H54 (cell line): ENCODE measurements at regions not wholly inside any gene's neighbourhood (a gene's known extent, or its start where the extent isn't known, plus 50 kb on each side); places are given as distances from the start of the nearest gene placed in this dataset.

Experiments used
- DNase-seq: peaks from one replicate; pipeline ENCODE4 v3.0.0; 2011; ENCODE audit warnings: low spot score, mixed read lengths; ENCODE audit not compliant: insufficient read length
- FAIRE-seq: peaks from 3 replicates; lab custom pipeline; 2011; peaks lifted over from hg19 to GRCh38; lab: Jason Lieb, UNC
- POLR2A ChIP-seq: IDR thresholded peaks from 2 replicates; pipeline ENCODE4 v1.6.1; 2011; ENCODE audit warnings: low read depth, mild to moderate bottlenecking, low read length

- FAIRE-seq (no peak), DNase-seq (no peak)
- no peak for TF ChIP-seq POLR2A
Measured at GRCh38 chr10:130805635-130806030, 505.9 kb downstream of the TCERG1L start.

GRCh38 chr10:130806426-130806825, 505.1 kb downstream of the TCERG1L start:
- DNase-seq (no peak), FAIRE-seq (no peak)
- TF ChIP-seq POLR2A = no peak

DNA sequence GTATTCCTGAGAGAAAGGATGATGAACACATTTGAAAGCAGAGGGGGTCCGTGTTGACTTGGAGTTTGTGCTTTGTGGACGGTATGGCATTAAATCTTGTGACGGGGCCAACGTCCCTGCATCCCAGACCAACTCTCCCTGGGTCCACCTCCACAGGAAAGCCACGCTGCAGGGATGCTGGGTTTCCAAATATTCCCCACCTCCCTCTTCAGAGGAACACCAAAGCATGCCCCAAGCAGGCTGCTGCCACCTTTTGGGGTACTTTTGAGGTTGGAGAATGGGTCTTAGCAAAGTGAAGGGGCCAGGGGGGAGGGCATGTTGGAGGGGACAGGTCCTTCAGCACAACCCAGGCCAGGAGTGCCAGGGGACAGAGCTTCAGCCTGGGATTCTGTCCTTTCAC, 504.4 kb downstream of the TCERG1L start:
- no peak for TF ChIP-seq POLR2A
- no peak for DNase-seq
- FAIRE-seq = no peak

- TF ChIP-seq POLR2A = no peak
- DNase-seq = no peak
- no peak for FAIRE-seq
Measured at GRCh38 chr10:130807721-130808120, 503.8 kb downstream of the TCERG1L start.

DNA sequence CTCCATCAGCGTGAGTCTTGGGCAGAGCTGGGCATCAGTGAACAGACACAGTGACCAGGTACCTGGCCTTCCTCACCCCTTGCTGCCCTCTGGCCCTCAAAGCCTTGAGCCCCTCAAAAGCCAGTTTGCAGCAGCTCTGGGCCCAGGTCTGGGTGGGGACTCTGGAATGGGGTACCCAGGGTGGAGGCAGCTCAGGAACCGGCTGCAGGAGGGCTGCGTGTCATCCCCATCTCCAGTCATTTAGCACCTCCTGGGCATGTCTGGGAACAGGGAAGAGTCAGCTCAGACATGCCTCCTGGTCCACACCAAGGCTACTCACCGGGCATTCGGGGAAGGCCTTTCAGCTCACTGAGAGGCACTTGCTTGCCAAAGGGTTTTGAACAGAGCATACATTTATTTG, 503.3 kb downstream of the TCERG1L start:
- TF ChIP-seq POLR2A = no peak
- FAIRE-seq (no peak), DNase-seq (no peak)

- no peak for FAIRE-seq
- no peak for TF ChIP-seq POLR2A
Measured at GRCh38 chr10:130808686-130809085, 502.8 kb downstream of the TCERG1L start.

DNA sequence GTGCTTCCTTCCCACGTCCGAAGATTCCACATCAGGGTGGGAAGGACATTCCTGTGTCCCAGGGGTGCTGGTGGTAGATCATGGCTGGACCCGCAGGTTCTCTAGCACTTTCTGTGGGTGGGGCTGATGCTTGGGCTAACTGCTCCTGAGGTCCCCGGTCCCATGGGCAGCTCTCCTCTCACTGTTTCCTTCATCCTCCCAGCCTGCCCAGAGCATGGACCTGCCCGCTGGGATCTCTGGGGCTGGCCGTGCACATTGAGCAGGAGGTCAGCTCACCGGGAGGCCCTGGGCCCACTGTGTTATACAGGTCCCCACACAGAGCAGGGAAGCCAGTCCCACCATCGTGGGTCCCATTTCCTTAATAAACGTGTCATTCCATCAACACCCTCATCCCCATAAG, 502.3 kb downstream of the TCERG1L start:
- FAIRE-seq (no peak), DNase-seq (no peak)
- no peak for TF ChIP-seq POLR2A

More at GRCh38 chr10:130808686-130809085, 502.8 kb downstream of the TCERG1L start:
- DNase-seq = no peak

DNA sequence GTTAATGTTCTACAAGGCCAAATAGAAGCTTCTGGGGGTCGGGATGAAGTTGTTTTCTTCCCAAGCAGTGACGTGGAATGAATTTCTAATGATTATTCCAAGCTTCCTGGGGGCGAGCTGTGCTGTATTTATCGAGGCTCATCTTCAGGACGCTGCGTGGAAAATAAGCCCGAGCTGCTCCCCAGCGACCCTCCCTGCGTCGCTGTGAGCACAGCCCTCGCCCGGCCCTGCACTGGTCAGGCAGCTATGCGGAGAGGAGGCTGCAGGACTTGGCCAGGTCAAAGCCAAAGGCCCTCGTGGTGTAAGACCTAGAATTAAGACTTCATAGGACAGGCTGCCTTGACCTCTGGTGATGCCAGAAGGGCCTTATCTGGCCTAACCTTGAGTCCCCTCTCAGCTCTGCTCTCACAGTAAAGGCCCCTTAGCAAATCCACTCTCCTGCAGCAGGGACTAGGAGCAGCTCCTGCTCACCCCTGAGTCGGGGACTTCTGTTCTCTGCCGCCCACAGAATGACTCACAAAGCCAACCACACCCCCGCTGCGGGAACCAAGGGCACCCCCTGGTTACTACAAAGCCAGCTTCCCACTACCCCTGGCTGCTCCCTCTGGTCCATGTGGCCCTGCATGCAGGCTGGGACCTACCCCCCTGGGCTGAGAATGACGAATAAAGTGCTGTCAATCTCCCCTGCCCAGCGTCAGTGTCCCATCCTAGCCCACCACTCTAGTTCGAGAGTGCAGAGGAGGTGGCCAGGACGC, 501.6 kb downstream of the TCERG1L start:
- DNase-seq (no peak), FAIRE-seq (no peak)
- no peak for TF ChIP-seq POLR2A

DNA sequence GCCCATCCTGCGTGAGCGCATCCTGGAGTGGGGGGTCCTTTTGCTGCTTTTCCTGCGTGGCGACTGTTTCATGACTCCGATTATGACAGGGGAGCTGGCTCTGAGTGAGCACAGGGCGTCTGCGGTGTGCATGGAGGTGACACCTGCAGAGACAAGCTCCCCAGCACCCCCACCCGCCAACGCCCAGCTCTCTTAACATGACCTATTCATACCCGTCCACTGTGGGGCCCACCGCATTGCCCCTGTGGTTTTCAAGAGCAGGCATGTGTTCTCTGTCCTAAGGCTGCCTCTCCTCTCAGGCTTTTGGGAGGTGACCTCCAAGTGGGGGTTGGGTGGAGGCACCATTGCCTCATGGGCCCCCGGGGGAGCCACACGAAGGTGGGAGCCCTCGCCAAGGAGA, 500.7 kb downstream of the TCERG1L start:
- no peak for FAIRE-seq
- DNase-seq = no peak
- TF ChIP-seq POLR2A = no peak

DNA sequence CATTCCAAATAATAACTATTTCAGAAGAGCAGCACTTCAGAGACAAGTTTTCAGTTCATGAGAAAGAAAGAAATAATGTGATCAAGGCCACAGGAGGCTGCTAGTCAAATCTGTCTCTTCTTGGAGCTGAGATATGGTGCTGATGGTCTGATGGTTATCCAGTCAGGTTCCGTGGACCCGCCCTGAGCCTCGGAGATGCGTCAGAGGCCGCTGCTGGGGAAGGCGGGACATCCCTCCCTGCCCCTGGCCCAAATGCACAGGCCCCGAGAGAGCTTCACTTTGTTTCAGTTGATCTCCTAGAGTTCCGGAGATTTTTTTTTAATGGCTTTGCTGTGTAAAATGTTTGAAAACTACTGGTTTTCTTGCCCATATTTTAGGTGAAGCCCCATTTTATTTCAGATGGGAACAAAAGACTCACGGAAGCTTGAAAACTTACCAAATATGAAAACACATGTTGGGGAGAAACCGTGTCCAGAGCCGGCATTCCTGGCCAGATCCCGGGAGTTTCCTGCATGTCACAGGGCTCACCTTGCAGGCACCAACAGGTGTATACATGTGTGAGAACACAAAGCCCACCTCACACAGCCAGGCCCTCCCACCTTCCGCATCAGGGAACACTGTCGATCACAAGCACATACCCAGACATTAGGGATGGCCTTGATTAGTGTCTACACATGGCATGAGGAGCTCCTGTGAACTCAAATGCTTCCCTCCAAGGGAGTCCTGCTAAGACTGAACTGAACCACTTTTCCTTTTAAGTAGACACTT, 499.0 kb downstream of the TCERG1L start:
- no peak for TF ChIP-seq POLR2A
- DNase-seq (no peak), FAIRE-seq (no peak)

DNA sequence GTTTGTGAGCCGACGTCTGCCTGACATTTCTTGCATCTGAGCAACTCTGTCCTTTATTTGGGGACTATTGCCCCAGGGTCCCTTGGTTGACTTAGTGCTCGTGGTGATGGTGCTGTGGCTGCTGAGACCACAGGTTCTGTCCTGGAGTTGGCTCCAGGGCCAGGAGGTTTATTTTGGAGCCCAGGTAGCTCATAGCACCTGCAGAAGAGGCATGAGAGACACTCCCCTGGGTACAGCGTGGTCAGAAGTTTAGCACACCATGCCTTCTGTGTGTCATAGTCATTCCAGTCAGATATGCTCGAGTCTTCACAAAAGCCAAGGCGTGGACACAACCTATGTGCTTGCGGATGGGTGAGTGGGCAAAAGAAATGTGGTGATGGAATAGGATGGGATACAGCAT, 496.9 kb downstream of the TCERG1L start:
- FAIRE-seq (no peak), DNase-seq (no peak)
- no peak for TF ChIP-seq POLR2A

DNA sequence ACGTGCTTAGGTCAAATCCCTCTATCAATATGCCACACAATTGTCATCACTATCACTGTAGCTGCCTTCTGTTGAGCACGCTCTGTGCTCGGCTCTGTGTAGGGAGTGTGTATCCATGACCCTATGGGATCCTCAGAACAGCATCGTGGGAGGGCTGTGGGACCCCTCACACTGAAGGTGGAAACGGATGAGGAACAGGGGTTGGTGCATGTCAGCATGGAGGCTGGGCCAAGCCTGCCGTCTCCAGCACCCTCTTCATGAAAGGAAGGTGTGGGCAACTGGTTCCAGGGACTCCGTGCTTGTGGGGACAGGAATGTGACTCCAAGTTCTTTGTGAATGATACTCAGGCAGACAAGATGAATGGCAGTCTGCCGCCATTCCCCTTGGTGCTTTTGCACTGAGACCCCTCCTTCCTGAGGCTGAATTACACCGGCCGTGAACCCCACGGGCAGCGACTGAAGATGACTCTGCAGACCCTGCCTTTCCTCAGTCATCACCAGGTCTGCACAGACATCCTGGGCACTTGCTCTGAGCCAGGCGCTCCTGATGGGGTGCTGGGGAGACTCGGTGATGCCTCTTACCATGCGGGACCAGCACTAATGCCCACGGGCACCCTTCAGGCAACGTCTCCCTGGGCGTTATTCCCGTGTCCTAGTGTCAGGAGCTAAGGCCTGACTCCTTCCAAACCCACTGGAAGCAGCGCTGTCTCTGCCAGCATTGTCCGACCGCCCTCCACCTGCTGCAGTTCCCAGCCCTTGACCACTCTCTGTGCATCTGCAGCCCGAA, 495.2 kb downstream of the TCERG1L start:
- no peak for TF ChIP-seq POLR2A
- no peak for DNase-seq
- FAIRE-seq = no peak

- no peak for TF ChIP-seq POLR2A
- DNase-seq = no peak
- no peak for FAIRE-seq
Measured at GRCh38 chr10:130817046-130817624, 494.4 kb downstream of the TCERG1L start.

GRCh38 chr10:130817674-130818073, 493.8 kb downstream of the TCERG1L start:
- TF ChIP-seq POLR2A = no peak
- no peak for DNase-seq
- no peak for FAIRE-seq
